ENCODE measurements at regions not wholly inside any gene's neighbourhood (a gene's known extent, or its start where the extent isn't known, plus 50 kb on each side); places are given as distances from the start of the nearest gene placed in this dataset.
A peak's percentile ranks its signal among the peaks of the same experiment; 100 is the strongest.
"Not testable (repeated sequence)": the region's sequence is repeated elsewhere in the genome, so short reads cannot be mapped to it uniquely, and the experiment has no call there.

DNA sequence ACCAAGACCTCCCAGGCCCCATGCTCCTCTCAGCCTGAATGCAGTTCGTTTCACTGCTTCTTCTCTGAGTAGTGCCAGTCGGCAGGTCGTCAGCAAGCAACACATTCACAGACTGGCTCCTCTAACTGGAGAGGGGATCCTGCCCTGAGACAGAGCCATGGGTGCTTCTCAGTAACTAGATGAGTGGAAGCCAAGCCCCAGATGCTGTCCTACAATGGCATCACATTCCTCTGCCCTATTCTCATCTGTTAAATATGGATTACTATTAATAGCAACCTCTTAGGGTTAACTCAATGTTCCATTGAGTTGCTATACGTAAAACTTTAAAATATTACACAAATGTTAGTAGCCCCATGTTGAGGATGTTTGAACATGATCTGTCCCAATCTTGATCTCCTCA is 84.2 kb upstream of the S1PR1 start:
- no peak for DNase-seq (ENCODE audit: low spot score)

DNA sequence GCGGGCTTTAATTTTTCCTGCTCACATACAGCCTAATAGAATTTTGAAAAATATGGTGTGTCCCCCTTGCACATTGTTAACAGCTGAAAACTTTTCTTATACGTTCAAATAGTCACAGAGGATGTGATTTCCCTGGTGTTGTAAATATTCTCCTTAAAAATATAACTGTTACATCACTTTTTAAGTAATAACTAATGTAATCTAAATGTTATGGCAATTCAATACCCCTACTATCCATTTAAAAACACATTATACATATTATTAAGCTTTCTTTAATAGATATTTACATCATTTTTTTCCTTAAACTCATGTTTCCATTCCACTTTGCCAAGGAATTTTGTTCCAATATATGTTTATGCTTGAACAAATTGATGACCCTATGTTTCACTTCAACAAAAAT is 85.5 kb upstream of the S1PR1 start:
- no peak for DNase-seq (ENCODE audit: low spot score)

DNA sequence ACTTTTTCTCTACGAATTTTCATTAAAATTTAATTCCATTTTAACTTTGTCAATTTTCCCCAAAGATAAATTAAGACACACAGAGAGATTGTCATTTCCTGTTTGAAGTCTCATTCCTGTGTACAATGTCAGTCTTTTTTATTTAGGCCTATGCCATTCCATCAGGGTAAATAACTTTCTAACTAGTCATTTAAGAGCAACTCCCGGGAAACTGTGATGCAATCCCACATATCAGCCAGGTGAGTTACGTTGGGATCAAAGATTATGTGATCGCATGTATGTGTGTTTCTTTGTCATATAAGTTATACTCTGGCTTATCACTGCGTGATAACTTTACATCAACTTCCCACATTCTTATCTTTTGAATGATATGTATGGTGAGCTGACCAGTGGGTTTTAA is 86.1 kb upstream of the S1PR1 start:
- peak; percentile 58 for DNase-seq (ENCODE audit: low spot score)

DNA sequence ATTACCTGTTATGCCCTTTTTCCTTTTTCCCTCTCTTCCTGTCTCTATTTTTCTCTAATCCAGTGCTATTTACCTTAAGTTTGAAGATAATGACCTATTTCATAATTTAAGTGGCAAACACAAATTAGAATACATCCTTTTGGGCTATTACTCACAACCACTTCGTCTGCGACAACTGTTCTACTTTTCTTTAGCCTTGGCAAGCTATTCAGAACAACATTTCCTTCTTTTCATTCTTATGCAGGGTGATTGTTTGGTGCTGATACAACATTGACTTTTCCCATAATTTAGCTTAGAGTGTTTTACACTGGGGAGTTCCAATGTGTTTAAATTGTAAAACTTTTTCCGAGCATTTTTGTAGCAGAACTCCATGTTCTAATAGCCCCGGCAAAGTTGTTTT is 86.6 kb upstream of the S1PR1 start:
- no peak for DNase-seq (ENCODE audit: low spot score)

DNA sequence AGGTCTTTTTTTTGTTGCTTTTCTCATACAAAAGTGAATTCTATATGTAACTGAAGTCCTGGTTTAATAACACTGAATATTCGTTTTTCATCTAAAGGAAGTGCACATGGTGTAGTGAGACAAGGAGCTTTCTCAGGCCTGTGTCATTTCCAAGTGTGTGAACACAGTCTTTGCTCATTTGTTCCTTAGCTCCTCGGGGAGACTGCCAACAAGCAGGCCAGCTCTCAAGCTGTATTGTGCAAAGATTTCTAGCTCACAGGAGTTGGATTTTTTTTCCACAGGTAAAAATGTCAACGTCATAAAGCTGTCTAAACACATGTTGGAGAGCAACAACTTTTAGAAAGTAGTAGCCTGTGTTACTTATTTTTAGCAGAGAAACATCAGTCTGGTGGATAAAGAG is 87.8 kb upstream of the S1PR1 start:
- DNase-seq (ENCODE audit: low spot score), result no peak

DNA sequence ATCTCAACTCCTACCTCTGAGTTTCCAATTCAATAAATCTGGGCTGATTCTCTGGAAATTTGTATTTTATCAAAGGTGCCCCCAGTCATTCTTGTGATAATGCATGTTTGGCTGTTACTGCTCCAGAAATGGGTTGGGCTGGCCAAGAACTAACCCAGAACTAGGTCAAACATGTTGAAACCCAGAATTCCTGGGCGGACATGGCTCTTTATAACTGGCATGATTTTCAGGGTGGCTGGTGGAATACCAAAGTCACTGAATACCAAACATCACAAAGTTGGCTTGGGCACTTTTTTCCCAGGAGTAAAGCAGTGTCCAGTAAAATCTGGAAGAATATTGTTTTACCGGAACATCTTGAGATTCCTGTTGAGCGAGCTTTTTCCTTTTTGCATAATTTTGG is 89.4 kb upstream of the S1PR1 start:
- DNase-seq (ENCODE audit: low spot score), result no peak

DNA sequence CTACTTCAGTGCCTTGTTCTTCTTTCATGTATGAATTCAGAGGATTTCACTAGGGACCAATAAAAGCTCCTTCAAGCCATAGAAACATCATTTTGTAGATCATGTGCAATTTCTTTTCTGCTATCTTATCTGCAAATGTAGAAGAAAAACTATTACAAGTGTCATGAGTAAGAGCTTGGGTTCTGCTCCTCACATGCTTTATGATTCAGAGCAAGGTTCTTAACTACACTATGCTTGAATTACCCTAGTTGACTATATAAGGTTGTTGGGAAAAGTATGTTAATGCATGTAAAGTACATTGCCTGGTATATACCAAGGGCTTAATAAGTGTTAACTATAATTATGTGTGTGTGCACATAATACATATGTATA is 91.4 kb upstream of the S1PR1 start:
- DNase-seq (ENCODE audit: low spot score), result no peak

DNA sequence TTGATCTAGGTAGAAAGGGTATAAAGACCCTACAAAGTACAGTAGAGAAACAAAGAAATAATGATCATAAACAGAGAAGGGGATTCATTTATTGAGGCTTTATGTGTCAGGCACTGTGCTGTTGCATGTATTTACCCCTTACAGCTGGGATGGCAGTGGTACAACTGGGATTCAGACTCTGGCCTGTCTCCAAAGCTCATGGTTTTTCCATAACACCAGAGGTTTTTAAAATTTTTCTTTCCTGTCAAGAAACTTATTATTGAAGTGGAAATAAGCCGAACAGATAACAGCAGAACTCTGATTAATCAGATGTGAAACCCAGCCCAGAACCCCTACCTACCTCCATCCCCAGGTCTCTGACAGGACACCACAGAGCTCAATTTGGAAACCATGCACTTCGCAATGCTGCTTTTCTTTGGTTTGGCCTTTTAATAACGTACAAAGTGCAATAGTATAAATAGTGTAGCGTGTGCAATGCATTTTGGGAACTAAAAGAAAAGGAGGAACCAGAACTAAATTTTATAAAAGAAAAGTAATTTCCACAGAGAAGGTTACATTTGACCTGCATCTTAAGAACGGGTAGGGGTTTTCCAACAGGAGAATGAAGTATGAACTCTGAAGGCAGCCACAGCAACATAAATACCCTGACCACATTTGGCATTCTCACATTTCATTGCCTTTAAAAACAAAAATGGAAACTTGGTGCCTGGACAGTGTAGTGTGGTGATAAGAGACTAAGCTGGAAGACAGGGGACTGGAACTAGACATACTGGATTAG is 92.0 kb upstream of the S1PR1 start:
- no peak for DNase-seq (ENCODE audit: low spot score)

DNA sequence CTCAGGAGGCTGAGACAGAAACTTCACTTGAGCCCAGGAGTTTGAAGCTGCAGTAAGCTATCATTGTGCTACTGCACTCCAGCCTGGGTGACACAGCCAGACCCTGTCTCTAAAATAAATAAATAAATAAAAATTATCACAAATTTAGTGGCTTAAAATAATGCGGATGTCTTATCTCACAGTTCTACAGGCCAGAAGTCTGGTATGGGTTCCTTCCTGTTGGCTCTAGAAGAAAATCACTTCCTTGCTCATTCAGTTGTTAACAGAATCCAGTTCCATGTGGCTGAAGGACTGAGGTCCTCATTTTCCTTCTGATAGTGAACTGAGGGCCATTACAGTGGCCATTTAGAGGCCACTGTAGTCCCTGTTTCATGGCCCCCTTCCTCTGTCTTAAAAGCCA is 94.6 kb upstream of the S1PR1 start:
- DNase-seq (ENCODE audit: low spot score), result no peak

DNA sequence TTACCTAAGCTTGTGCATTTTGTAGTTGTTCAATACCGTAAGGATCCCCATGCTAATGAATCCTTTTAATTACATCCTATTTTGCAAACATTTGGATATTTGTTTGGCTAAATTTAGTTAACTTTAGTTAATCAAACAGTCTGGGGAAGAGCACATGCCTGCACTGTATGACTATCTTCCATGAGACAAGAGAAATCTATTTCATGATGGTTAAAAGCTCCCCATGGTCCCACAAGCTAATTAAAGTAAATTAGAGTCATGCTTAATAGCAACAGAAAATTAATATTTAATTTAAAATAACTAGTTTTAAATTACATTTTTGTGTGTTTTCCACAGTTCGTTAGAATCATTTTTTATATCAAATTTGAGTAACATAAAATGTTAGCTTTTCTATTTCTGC is 95.4 kb upstream of the S1PR1 start:
- DNase-seq (ENCODE audit: low spot score), result no peak

DNA sequence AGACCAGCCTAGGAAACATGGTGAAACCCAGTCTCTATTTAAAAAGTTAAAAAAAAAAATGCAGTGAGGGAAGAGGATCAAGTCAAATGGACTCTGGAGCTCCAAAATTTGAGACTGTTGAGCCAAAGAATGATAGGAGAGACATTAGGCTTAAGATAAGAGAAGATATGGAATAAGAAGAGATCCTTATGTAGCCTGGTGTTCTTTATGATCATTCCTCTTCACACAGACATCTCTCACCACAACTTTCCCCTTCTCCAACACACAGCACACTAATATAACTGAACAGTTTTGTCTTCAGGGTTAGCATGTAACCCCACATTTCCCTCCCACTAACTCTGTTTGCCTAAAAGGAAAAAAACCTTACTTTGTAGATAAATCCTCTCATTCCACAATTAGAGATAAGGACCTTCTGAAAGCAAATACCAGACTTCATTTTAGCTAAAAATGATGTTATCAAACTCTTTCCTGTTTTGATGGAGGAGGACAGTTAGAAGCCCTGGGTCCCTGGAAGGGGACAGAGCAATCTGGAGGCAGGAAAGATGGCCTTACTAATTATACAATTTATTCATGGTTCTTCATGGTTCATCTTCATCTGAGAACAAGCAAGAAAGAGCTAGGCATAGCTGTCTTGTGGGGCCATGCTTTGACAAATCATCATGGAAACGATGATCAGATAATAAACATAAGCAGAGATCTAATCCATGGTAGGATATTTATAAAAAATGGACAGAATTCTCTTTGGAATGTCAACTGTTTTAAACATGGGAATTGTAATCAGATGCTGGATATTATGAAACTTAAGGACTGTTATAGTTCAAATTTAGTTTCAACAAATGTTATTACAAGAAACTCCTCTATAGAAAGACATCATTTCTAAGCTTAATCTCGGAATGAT is 96.7 kb upstream of the S1PR1 start:
- DNase-seq (ENCODE audit: low spot score), result no peak

DNA sequence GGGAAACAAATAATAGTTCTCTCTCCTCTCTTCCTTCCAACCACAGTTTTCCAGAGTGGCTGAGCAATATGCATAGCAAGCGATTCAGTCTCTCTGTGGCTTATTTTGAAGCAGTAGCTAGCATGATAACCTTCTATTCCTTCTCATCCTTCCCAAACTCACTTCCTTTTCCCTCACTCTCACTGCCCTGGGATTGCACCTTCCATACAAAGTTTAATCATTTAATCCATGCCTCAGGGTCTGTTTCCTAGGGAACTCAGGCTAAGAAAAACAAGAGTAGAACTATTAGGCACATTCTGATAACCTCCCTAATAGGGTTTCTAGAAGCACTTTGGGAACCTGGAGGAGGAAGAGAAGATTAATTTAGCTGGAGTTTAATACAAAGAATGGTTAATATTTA is 97.7 kb upstream of the S1PR1 start:
- no peak for DNase-seq (ENCODE audit: low spot score)

DNA sequence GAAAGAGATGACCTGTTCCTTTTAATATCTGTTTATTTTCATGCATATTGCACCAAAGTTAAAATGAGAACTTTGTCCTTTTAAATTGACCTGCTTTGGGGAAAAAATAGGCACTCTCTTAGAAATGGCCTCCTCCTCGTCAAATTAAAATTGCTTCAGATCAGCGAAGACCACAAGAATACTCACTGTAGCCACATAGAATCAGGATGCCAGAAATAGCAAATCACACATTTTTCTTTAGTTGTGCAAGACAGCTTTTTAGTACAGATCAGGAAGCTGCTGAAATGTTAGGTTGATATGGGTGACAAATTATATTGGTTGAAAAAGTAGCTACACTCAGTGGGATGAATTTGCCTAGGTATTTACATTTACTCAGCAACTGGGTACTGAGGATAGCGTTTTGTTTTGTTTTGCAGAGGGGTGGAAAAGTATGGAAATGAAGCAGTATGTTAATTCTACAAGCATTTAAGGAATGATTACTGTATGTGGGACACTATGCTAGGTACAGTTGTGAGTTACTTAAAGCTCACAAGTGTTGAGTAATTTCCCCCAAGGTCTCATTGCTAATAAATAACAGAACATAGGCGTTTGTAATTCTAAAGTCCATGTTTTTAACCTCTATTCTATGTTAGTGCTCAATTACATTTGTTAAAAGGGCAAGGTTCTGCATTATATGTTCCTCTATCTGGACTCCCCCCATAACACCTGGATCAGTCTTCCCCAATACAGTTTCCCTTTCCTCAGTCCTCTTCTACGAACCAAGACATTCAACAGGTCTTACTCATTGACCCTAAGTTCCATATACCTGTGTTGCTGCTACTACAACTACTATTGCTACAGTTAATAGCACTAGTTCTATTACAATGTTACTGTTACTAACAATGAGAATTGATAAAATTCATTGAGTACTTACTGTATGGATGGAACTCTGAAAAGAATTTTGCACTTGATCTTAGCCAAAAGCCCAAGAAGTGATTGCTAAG is 99.4 kb upstream of the S1PR1 start:
- no peak for DNase-seq (ENCODE audit: low spot score)

DNA sequence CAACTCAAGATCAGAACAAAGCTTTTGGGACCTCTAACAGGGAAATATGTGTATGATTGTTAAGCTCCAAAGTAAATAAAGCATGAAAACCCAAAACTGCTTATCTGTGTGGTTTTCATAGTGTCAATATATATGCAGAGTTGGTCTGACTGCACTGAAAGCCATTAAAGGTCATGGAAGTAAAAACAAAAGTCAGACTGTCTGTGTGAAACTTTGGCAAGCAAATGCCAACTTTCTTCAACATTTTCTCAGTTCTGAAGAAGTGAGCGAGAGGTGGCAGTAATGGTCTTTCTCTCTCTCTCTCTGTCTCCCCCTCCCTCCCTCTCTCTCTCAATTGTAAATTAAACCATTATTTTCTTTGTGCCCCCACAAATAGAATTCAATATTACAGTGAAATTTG is 100.1 kb upstream of the S1PR1 start:
- DNase-seq (ENCODE audit: low spot score), result no peak

DNA sequence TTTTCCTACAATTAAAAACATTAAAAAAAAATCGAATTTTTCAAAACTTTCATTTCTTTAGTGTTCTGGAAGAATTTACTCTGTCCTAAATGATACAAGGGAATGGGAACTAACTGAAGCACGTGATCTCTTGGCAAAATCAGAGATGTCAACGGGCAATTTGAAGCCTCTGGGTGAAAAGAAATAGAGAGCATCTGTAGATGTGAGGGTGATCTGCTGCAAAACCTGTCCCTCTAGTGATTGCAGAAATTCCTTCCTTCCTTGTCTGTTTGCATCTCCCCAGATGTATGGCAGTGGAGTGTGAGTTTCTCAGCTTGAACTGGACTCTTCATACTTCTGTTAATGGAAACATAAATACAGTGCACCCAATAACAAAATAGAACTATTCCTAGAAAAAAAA is 100.5 kb upstream of the S1PR1 start:
- DNase-seq (ENCODE audit: low spot score), result no peak

DNA sequence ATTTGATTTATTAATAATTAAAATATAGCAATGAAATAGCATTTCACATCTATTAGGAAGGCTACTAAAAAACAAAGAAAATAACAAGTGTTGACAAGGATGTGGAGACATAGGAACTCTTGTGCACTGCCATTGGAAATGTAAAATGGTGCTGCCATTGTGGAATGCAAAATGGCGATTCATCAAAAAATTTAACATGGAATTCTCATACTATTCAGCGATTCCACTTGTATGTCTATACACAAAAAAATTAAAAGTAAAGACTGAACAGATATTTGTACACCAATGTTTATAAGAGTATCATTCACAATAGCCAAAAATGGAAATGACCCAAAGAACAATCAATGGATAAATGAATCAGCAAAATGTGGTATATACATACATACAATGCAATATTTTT is 101.3 kb upstream of the S1PR1 start:
- DNase-seq (ENCODE audit: low spot score), result no peak

DNA sequence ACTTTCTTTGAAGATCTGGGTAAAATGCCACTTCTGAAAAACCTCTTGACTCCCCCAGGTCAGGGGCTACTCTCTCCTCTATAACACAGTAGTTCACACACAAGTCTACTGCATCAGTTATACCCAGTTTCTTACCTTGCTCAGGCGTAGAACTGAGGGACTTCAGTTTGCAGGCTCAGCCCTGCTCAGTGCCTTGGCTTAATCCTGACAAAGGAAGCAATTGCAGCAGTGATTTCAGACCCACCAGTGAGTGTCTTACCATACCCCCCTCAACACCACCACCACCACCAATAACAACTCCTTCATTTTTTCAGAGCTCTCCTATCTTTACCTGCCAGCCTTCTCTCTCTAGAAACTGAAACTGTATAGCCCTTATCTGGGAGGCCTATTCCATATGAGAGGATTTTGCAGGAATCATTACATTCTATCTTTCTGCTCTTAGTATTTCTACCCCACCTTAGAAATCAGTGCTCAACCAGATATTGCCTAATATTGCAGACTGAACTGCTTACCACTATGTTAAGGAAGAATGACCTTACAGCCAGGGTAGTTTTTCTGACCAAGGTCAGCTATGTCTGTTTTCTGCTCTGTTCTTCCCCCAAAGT is 105.5 kb upstream of the S1PR1 start:
- DNase-seq (ENCODE audit: low spot score), result no peak

DNA sequence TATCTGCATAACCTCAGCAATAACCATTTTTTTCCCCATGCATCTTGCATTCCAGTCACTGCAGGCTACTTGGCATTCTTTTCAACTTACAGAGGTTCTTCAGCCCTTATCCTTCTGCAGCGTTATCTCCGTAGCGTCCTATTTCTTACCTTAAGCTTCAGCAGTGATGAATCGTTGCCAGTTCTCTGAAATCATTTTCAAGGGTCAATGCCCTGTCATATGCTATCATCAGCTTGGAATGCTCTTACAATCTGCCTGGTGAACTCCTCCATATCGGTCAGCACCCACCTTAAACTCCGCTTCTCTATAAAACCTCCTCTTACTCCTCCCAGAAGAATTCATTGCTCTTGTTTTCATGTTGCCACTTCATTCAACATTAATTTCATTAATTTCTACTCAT is 105.1 kb upstream of the DPH5 start:
- no peak for DNase-seq (ENCODE audit: low spot score)

DNA sequence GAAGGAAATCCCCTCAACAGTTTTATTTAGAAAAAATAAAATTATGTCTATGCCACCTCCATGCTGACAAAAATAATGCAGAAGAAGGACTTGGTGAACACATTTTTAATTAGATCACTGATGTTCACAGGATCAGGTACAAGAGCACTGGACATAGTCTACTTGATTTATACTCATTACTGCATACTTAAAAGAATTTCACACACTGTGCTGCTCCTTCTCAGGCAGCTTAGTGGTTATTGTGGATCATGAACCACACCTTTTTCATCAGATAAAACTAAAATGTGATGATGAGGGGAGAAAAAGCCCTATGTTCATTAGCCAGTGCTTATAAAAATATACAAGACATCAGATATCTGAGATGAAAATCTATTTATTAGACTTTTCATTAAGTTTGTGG is 103.3 kb upstream of the DPH5 start:
- no peak for DNase-seq (ENCODE audit: low spot score)

DNA sequence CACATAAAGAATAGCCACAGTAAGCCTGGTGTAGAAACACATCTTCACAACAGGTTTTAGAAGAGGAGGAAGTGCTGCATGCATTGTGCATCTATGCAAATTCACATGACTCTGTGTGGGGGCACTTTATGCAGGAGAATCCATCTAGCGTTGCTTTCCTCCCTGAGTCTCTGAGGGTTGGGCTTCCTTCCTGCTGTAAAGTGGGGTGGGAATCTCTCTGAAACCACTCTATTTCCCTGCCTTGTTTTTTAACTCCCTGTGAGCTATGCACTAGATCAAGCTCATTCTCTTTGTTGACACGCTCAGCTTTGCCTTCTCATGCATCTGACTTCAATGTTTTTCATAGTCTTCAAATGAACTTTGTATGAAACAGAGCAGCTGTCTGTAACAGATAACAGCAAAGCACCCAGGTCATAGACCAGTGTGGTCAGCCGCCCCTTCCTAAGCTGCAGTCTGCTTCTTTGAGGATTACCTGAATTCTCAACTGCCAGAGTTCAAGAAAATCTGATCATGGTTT is 102.7 kb upstream of the DPH5 start:
- no peak for DNase-seq (ENCODE audit: low spot score)

DNA sequence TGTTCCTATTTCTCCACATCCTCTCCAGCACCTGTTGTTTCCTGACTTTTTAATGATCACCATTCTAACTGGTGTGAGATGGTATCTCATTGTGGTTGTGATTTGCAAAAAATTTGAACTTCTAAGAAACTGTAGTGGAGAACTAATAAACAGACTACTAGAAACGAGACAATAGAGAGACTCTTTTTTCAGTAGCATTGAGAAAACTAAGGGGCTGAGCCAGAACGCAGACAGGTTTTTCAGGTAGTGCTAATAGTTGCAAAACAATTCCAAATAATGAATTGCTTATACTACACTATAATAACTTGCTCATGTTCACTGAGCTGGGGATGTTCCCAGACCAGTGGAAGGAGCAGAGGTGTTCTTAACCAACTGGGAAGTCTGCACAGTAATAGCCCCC is 98.8 kb upstream of the DPH5 start:
- DNase-seq (ENCODE audit: low spot score), result no peak

DNA sequence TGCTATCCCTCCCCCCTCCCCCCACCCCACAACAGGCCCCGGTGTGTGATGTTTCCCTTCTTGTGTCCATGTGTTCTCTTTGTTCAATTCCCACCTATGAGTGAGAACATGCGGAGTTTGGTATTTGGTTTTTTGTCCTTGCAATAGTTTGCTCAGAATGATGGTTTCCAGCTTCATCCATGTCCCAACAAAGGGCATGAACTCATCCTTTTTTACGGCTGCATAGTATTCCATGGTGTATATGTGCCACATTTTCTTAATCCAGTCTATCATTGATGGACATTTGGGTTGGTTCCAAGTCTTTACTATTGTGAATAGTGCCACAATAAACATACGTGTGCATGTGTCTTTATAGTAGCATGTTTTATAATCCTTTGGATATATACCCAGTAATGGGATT is 98.3 kb upstream of the DPH5 start:
- not testable (repeated sequence) for DNase-seq (ENCODE audit: low spot score)
